Stimulated activated naive CD8-positive, alpha-beta T cell treated with anti-CD3 and anti-CD28 coated beads, Interleukin-15, amount 100 ng/mL, for 72 hours (primary cell): ENCODE measurements at regions not wholly inside any gene's neighbourhood (a gene's known extent, or its start where the extent isn't known, plus 50 kb on each side); places are given as distances from the start of the nearest gene placed in this dataset.
"Not testable (repeated sequence)": the region's sequence is repeated elsewhere in the genome, so short reads cannot be mapped to it uniquely, and the experiment has no call there.

Experiments used
- ATAC-seq: fragments of 150-1000 bp; cut with Tn5 transposase; 2 replicates; pipeline ENCODE4 v1.10.0; 2021; ENCODE audit warnings: mild to moderate bottlenecking, moderate library complexity
- DNase-seq, 2 donors: peaks; one replicate each; pipeline ENCODE4 v3.0.0; 2021 to 2022
- H3K27ac Mint-ChIP-seq, 2 donors: one replicate each; pipeline ENCODE4 v1.8.0; 2022; ENCODE audit warnings: mild to moderate bottlenecking in 2 of 2, mixed read lengths in 2 of 2, moderate library complexity in 2 of 2
- H3K27me3 Mint-ChIP-seq: one replicate; pipeline ENCODE4 v1.8.0; 2022; ENCODE audit warnings: mixed read lengths
- H3K4me1 Mint-ChIP-seq: one replicate; pipeline ENCODE4 v1.8.0; 2022; ENCODE audit warnings: mild to moderate bottlenecking, mixed read lengths
- H3K4me3 Mint-ChIP-seq, 2 donors: one replicate each; pipeline ENCODE4 v1.8.0; 2022; ENCODE audit warnings: mild to moderate bottlenecking in 2 of 2, mixed read lengths in 2 of 2, moderate library complexity in 1 of 2
- H3K9me3 Mint-ChIP-seq, 2 donors: one replicate each; pipeline ENCODE4 v1.8.0; 2022; ENCODE audit warnings: mixed read lengths in 2 of 2

GRCh38 chr10:94133239-94133638, 139.5 kb downstream of the PLCE1 start:
- Mint-ChIP-seq H3K4me1 (no peaks in the 10 kb centered on the region), H3K27ac (no peak overlapping the region)

GRCh38 chr10:94137747-94138146, 144.0 kb downstream of the PLCE1 start:
- ATAC-seq (no peak), DNase-seq (no peak)
- no peaks in the 10 kb centered on the region for H3K9me3 Mint-ChIP-seq

More at GRCh38 chr10:94133239-94133638, 139.5 kb downstream of the PLCE1 start:
- Mint-ChIP-seq H3K27me3 (peaks cover 28% of the 10 kb centered on the region), H3K4me3 (no peak overlapping the region), H3K9me3 (no peaks in the 10 kb centered on the region)
- ATAC-seq (no peak), DNase-seq (no peak)

DNA sequence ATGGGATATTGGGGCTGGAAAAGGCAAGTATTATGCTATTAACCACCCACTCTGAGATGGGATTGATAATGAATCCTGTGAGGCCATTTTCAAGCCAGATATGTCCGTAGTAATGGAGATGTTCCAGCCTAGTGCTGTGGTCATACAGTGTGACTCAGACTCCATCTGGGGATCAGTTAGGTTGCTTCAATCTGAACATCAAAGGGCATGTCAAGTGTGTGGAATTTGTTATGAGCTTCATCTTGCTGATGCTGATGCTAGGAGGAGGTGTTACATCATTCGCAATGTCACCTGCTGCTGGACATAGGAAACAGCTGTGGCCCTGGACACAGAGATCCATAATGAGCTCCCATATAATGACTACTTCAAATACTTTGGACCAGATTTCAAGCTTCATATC, 144.7 kb downstream of the PLCE1 start:
- Mint-ChIP-seq H3K9me3 (no peaks in the 10 kb centered on the region), H3K27ac (no peak overlapping the region), H3K4me3 (no peak overlapping the region), H3K27me3 (no peaks in the 10 kb centered on the region), H3K4me1 (no peaks in the 10 kb centered on the region)
- ATAC-seq (no peak), DNase-seq (no peak)

More at GRCh38 chr10:94137747-94138146, 144.0 kb downstream of the PLCE1 start:
- H3K27ac Mint-ChIP-seq = no peak overlapping the region
- H3K27me3 Mint-ChIP-seq = no peaks in the 10 kb centered on the region
- no peak overlapping the region for H3K4me3 Mint-ChIP-seq
- no peaks in the 10 kb centered on the region for H3K4me1 Mint-ChIP-seq

DNA sequence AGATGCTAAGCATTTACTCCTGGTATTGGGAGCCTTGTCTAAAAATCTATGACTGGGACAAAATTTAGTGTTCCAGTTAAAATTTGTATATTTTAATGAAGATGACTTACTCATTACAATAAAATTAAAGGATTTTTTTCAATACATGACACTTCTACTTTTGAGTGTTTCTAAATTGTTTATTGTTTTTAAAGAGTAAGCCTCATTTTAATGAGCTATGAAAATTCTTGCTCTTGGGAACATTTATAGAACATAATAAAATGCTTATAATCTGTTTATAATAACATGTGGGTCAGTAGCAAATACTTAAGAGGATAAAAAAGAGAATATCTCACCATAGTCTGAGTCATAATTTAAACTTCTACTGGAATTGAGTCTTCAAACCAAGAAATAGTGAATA, 149.5 kb downstream of the PLCE1 start:
- DNase-seq = no peak
- Mint-ChIP-seq H3K27ac (no peak overlapping the region), H3K9me3 (peaks cover 0 to 9% of the 10 kb centered on the region in 2 donors), H3K27me3 (no peaks in the 10 kb centered on the region), H3K4me1 (no peaks in the 10 kb centered on the region), H3K4me3 (no peak overlapping the region)
- ATAC-seq = no peak

DNA sequence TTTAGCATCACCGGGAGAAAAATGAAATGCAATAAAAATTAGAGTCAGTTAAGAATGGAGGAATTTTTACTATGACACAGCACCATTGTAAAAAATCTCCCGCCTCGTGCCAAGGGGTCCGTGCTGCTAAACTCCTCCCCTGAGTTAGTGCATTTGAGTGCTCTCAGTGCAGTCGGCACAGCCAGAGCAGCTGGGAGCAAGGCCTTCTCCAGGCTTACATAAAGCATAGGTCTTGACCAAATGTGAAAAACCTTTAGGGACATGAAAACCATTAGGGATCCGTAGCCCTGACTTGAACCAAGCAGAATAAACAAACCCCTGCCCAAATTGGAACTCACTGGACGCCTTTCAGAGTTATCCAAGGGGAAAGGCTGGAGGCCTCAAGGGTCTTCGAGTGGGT, 152.6 kb downstream of the PLCE1 start:
- no peak for DNase-seq
- Mint-ChIP-seq H3K9me3 (peaks cover 0 to 9% of the 10 kb centered on the region in 2 donors), H3K27me3 (no peaks in the 10 kb centered on the region), H3K27ac (no peak overlapping the region), H3K4me3 (no peak overlapping the region), H3K4me1 (no peaks in the 10 kb centered on the region)
- ATAC-seq = no peak

- no peaks in the 10 kb centered on the region for H3K4me1 Mint-ChIP-seq
- ATAC-seq = no peak
Measured at GRCh38 chr10:94146746-94147145, 153.0 kb downstream of the PLCE1 start.

GRCh38 chr10:94149702-94150101, 156.0 kb downstream of the PLCE1 start:
- Mint-ChIP-seq H3K9me3 (peaks cover 0 to 9% of the 10 kb centered on the region in 2 donors), H3K4me1 (no peaks in the 10 kb centered on the region), H3K4me3 (no peak overlapping the region), H3K27ac (no peak overlapping the region), H3K27me3 (no peaks in the 10 kb centered on the region)
- no peak for DNase-seq
- ATAC-seq = no peak

More at GRCh38 chr10:94146746-94147145, 153.0 kb downstream of the PLCE1 start:
- DNase-seq = no peak
- Mint-ChIP-seq H3K9me3 (peaks cover 0 to 9% of the 10 kb centered on the region in 2 donors), H3K27ac (no peak overlapping the region), H3K4me3 (no peak overlapping the region), H3K27me3 (no peaks in the 10 kb centered on the region)

GRCh38 chr10:94150541-94151184, 156.9 kb downstream of the PLCE1 start:
- no peak for DNase-seq
- Mint-ChIP-seq H3K27ac (no peak overlapping the region), H3K4me3 (no peak overlapping the region), H3K9me3 (peaks cover 0 to 9% of the 10 kb centered on the region in 2 donors), H3K4me1 (no peaks in the 10 kb centered on the region), H3K27me3 (no peaks in the 10 kb centered on the region)
- no peak for ATAC-seq

- Mint-ChIP-seq H3K27me3 (no peaks in the 10 kb centered on the region), H3K4me1 (no peaks in the 10 kb centered on the region), H3K9me3 (peaks cover 0 to 7% of the 10 kb centered on the region in 2 donors), H3K27ac (no peak overlapping the region), H3K4me3 (no peak overlapping the region)
- ATAC-seq = no peak
- DNase-seq = no peak
Measured at GRCh38 chr10:94155722-94156271, 162.1 kb downstream of the PLCE1 start.

DNA sequence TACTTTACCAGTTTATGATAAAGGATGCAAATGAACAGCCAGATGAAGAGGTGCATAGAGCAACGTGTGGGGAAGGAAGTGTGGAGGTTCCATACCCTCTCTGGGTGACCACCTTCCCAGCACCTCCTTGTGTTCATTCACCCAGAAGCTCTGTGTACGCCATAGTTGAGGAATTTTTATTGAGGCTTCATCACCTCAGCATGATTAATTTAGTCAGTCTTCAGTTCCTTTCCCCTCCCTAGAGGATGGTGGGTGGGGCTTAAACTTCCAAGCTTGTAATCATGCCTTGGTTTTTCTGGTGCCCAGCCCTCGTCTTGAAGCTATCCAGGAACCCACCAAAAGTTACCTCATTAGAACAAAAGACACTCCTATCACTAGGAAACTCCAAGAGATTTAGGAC, 162.7 kb downstream of the PLCE1 start:
- no peak overlapping the region for H3K4me3 Mint-ChIP-seq
- H3K27ac Mint-ChIP-seq = no peak overlapping the region
- no peaks in the 10 kb centered on the region for H3K4me1 Mint-ChIP-seq
- no peak for ATAC-seq
- H3K27me3 Mint-ChIP-seq = no peaks in the 10 kb centered on the region
- no peak for DNase-seq
- H3K9me3 Mint-ChIP-seq = peaks cover 3 to 12% of the 10 kb centered on the region in 2 donors

DNA sequence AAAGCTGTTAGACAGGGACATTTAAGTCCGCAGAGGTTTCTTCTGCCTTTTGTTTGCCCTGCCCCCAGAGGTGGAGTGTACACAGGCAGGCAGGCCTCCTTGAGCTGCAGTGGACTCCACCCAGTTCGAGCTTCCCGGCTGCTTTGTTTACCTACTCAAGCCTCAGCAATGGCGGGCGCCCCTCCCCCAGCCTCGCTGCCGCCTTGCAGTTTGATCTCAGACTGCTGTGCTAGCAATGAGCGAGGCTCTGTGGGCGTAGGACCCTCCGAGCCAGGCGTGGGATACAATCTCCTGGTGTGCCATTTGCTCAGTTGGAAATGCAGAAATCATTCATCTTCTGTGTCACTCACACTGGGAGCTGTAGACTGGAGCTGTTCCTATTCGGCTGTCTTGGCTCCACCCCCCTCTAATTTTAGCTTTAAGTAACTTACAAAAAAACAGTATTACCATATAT, 171.5 kb downstream of the PLCE1 start:
- H3K27ac Mint-ChIP-seq, H3K4me1 Mint-ChIP-seq, H3K4me3 Mint-ChIP-seq, ATAC-seq, H3K27me3 Mint-ChIP-seq, DNase-seq: not testable (repeated sequence)
- H3K9me3 Mint-ChIP-seq = peaks cover 7 to 13% of the 10 kb centered on the region in 2 donors

DNA sequence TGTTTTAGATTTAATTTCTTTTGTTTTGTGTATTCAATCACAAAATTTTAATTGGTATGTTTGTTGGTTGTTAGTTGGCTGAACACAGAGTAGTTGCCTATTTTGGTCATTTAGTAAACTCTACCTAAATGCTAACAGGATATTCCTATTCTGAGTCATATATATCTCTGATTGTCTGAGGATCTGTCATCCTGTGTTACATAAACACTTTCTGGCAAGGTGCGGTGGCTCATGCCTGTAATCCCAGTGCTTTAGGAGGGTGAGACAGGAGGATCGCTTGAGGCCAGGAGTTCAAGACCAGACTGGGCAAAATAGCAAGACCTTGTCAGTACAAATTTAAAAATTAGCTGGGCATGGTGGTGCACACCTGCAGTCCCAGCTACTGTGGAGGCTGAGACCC, 178.6 kb downstream of the PLCE1 start:
- Mint-ChIP-seq H3K9me3 (no peaks in the 10 kb centered on the region), H3K4me3 (no peak overlapping the region), H3K27me3 (peaks cover 14% of the 10 kb centered on the region), H3K27ac (no peak overlapping the region), H3K4me1 (no peaks in the 10 kb centered on the region)
- ATAC-seq (no peak), DNase-seq (no peak)

- Mint-ChIP-seq H3K27ac (no peak overlapping the region), H3K4me1 (no peaks in the 10 kb centered on the region), H3K27me3 (peaks cover 14% of the 10 kb centered on the region), H3K4me3 (no peak overlapping the region), H3K9me3 (no peaks in the 10 kb centered on the region)
- ATAC-seq = no peak
- no peak for DNase-seq
Measured at GRCh38 chr10:94173594-94173993, 179.9 kb downstream of the PLCE1 start.

- Mint-ChIP-seq H3K27me3 (peaks cover 14% of the 10 kb centered on the region), H3K4me3 (no peak overlapping the region), H3K9me3 (no peaks in the 10 kb centered on the region), H3K4me1 (no peaks in the 10 kb centered on the region), H3K27ac (no peak overlapping the region)
- no peak for DNase-seq
- ATAC-seq = no peak
Measured at GRCh38 chr10:94174838-94175237, 181.1 kb downstream of the PLCE1 start.

- peaks cover 0 to 3% of the 10 kb centered on the region in 2 donors for H3K9me3 Mint-ChIP-seq
- no peak for DNase-seq
- no peak overlapping the region for H3K4me3 Mint-ChIP-seq
- ATAC-seq = no peak
- no peak overlapping the region for H3K27ac Mint-ChIP-seq
- no peaks in the 10 kb centered on the region for H3K4me1 Mint-ChIP-seq
- no peaks in the 10 kb centered on the region for H3K27me3 Mint-ChIP-seq
Measured at GRCh38 chr10:94178475-94179253, 184.1 kb downstream of the NOC3L start.

DNA sequence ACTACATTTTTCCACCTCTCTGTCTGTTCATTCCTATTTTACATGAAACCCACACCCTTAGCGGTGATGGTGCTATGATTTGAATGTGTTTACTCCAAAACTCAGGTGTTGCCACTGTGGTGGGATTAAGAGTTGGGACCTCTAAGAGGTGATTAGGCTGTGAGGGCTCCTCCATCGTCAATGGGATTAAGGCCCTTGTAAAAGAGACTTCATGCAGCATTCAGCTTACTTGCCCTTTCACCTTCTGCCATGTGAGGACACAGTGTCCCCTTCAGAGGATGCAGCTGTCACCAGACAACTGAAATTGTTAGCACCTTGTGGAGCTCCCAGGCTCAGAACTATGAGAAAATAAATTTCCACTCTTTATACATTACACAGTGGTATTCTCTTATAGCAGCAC, 182.2 kb downstream of the NOC3L start:
- Mint-ChIP-seq H3K4me1 (no peaks in the 10 kb centered on the region), H3K9me3 (peaks cover 0 to 3% of the 10 kb centered on the region in 2 donors), H3K4me3 (no peak overlapping the region), H3K27me3 (peaks cover 7% of the 10 kb centered on the region), H3K27ac (no peak overlapping the region)
- DNase-seq (no peak), ATAC-seq (no peak)
